GM21717 (cell line): ENCODE measurements at regions not wholly inside any gene's neighbourhood (a gene's known extent, or its start where the extent isn't known, plus 50 kb on each side); places are given as distances from the start of the nearest gene placed in this dataset.

ENCODE experiments used
- ATAC-seq: cut with Tn5 transposase; IDR thresholded peaks from one replicate; pipeline ENCODE4 v1.9.1; 2021; ENCODE audit warnings: mild to moderate bottlenecking, moderate library complexity; ENCODE audit not compliant: unreplicated experiment

DNA sequence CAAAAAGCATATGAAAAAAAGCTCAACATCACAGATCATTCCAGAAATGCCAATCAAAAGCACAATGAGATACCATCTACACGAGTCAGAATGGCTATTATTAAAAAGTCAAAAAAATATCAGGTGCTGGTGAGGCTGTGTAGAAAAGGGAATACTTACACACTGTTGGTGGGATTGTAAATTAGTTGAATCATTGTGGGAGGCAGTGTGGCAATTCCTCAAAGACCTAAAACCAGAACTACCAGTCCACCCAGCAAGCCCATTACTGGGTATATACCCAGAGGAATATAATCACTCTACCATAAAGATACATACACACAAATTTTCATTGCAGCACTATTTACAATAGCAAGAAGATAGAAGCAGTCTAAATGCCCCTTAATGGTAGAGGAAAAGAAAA, 529.9 kb downstream of the SLITRK1 start:
- ATAC-seq, result no peak

DNA sequence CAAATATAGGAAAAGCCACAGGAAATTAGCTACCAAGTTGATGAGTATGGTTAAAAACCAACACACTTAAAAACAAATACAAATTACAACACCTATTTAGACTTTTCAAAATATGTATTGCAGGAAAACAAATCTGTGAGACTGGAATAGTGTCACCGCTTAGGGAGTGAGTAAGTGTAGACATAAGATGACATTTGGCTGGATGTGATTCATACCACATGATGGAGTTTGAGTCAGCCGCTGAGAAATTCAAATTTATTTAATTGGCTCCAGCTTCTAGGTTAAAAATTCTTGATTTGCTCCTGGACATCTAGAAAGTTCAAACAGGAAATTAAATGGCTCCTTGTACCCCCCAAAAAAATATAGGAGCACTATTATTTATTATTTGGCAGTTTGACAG, 531.7 kb downstream of the SLITRK1 start:
- ATAC-seq, result no peak

DNA sequence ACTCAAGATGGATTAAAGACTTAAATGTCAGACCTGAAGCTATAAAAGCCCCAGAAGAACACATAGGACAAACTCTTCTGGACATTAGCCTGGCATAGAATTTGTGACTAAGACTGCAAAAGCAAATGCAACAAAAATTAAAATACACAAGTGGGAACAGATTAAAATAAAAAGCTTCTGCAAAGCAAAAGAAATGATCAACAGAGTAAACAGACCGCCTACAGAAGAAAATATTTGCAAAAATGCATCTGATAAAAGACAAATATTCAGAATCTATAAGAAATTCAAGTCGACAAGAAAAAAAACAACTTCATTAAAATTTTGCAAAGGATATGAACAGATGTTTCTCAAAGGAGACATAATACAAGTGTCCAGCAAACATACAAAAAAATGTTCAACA, 537.8 kb downstream of the SLITRK1 start:
- ATAC-seq, result no peak

DNA sequence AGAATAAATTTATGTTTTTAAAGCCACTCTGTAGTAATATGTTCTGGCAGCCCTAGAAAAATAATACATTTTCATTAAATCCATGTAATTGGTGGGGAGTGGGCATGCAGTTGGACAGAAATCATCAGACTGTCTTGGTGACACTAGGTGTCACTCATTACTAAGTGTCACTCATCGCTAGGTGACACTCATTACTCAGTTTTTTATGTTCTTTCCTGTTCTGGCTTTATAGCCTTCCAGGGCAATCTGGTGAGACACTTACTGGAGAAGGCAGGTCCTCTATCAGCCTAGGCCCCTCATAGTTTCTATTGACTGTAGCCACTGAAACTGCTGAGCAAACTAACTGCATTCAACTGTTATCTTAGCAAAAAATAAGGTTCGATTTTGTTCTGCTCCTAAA, 542.1 kb downstream of the SLITRK1 start:
- ATAC-seq, result no peak

DNA sequence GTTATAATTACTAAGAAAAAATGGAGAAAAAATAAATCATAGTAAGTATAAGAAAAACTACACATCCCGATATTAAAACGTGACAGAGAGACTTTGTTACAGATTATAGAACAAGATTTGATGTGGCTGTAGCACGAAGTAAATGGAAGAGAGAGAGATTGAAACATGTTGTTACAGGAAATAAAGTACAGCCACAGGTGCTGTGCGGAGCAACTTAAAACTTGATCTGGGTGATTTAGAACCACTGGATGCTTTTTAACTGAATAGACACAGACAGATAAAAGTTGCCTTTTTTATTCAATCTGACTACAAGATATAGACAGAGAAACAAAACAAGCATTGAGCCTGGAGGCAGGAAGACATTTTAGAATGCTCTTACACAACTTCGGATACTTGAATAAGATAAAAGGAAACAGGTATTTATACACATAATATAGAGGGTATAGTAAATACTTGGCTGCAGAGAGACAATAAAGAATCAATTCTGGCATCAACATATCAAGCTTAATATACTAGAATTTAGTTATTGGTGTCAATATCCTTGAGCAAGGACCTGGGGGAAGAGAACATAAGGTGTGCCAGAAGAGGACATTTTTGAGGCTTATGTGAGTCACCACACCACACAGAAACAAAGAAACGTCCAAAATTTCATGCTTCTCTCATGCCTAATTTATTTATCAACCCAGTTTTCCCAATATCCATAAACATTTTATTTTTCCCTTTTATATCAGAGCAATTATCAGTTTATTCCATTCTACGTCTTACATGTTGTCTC, 548.5 kb downstream of the SLITRK1 start:
- ATAC-seq, result no peak

DNA sequence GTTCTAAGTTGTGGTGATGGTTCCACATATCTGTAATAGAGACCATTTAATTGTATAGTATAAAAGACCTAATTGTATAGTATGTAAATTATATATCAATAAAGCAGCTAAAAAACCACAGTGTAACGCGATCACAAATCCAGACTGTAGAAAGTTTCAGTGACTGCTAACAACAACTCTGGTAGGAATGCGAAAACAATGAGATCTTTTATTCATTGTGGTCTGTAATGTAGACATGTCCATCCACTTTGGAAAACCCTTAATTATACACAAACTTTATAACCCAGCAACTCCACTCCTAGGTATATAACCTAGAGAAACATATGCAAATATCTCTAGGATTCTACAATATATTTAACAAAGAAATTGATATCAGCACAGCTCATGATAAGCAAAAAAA, 549.5 kb downstream of the SLITRK1 start:
- no peak for ATAC-seq

DNA sequence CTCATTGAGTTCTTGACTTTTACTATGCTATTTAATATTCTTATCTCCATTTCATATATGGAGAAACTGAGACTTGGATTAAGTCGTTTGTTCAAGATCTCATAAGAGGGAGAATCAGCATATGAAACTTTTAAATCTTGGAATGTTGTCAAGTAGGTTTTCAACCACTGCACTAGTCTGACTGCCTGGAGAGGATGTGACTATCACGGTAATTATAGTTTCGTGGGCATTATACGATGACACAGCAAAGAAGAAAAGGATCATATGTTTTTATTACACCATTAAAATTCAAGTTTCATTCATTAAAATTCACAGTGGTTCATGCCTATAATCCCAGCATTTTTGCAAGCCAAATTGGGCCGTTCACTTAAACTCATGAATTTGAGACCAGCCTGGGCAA, 555.2 kb downstream of the SLITRK1 start:
- ATAC-seq, result no peak

DNA sequence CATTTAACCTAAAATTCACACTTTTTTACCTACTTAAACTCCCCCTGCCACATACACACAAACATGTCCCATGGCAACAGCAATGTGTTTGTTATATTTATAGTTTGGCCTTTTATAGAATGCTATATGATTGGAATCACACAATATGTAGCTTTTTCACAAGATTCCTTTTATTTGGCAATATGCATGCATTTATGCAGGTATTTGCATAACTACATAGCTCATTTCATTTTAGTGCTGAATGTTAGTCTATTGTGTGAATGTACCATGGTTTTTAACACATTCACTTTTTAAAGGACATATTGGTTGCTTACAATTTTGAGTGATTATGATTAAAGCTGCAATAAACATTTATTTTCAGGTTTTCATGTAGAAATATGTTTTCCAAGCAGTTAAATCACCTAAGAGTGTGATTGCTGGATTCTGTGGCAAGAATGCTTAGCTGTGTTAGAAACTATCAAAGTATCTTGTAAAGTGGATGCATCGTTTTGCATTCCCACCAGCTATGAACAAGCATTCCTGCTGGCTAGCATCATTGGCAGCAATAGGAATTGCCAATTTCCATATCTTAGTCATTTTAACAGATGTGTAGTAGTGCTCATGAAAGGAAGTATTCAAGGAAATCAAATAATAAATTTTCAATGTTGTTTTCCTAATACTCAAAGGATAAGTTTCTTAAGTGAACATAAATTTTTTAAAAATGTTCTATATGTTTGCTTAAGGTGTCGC, 557.0 kb downstream of the SLITRK1 start:
- ATAC-seq, result no peak

DNA sequence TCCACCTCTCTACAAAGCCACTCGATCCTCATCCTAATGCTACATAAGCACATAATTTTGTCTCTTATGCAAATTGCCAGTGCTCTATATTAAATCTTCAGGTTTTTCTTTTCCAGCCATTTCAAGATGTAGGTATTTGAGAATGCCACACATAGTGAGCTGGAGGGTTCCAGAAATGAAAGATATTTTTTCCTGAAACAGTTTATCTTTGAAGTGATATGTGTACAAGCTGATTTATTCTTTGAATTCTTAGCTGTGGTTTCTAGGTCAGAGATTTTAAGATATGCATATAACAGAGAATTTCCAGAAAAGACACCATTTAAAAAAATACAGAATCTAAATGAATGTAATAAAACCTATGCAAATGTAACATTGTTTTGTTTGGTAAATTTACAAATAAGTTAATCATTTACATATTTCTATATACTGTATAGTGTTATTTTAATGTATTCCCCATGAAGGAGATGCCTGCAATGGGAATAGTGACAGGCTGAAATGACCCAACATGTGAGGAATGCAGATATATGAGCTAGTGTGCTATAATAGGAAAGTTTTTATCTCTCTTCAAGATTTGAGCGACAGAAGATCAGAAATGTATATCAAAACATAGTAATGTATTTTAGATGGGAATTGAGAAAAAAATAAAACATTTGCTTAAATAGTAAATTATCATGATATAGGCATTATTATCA, 570.2 kb downstream of the SLITRK1 start:
- no peak for ATAC-seq

DNA sequence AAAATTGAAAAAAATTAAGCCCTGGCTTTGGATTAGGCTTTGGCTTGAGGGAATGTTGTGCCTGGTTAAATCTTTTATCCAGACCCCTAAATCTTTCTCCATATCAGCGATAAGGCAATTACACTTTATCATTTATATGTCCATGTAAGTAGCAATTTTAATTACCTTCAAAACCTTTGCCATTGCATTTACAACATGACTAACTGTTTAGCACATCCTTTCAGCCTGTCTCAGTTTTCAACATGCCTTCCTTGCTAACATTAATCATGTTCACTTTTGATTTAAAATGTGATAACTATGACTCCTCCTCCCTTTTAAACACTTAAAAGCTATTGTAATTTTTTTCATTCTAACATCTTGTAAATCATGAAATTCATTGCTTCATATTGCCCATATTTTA, 583.7 kb downstream of the SLITRK1 start:
- no peak for ATAC-seq

DNA sequence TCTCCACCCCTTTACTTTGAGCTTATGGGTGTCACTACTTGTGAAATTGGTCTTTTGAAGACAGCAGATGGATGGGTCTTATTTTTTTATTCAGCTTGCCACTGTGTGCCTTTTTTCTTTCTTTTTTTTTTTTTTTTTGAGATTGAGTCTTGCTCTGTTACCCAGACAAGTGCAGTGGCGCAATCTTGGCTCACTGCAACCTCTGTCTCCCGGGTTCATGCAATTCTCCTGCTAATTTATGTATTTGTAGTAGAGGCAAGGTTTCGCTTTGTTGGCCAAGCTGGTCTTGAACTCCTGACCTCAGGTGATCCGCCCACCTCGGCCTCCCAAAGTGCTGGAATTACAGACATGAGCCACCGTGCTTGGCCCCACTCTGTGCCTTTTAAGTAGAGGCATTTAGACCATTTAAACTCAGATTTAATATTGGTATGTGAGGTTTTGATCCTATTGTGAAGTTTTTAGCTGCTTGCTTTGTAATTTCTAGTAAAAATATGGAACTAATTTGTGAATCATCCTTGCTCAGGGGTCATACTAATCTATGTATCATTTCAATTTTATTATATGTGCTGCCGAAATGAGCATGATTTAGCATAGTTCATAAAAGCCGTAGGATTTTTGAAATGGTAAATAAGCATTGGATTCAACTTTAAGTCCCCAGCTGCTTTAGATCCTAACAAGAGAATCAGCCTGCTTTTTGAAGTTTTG, 584.5 kb downstream of the SLITRK1 start:
- ATAC-seq, result no peak

DNA sequence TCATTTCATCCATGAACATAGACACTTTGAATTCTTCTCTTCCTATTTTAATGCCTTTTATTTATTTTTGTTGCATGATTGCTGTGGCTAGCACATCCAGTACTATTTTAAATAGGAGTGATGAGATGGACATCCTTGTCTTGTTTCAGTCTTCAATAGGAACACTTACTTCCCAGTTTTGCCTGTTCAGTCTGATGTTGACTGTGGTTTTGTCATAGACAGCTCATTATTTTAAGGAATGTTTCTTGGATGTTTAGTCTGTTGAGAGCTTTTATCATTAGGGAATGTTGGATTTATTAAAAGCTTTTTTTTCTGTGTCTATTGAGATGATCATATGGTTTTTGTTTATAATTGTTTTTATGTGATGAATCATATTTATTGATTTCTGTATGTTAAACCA, 586.6 kb downstream of the SLITRK1 start:
- ATAC-seq, result no peak

DNA sequence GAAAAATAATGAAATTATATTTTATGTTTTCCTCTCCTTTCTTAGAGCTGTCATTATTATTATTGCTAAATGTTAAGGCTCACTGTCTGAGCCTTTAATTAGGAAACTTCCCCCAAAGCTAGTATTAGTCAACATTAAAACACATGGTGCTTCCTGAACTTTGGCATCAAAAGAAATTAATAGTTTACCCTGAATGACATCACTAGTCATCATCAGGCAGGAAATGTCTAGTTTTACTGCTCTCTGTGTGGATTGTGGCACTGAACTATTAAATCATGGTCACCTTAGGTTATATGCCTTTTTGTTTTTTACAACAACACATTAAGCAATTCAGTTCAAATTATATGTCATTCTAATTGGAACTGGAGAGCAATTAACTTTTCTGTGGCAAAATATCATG, 595.5 kb downstream of the SLITRK1 start:
- ATAC-seq, result no peak

DNA sequence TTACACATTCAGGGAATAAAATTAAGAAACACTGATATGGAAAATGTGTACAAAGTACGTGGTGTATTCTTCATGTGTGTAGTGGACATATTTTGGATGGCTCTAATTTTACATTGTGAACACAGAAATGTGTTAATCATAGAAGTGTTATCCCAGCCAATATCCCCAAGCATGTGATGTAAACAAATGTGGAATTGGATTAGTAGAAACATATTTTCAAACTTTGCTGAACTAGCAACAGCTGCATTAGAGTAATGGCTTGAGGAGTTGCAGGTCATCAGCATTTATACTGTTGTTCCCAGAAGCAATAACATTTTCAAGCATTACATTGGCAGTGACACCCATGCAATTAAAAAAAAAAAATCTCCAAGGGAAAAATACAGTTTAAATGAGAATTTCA, 600.6 kb downstream of the SLITRK1 start:
- no peak for ATAC-seq

DNA sequence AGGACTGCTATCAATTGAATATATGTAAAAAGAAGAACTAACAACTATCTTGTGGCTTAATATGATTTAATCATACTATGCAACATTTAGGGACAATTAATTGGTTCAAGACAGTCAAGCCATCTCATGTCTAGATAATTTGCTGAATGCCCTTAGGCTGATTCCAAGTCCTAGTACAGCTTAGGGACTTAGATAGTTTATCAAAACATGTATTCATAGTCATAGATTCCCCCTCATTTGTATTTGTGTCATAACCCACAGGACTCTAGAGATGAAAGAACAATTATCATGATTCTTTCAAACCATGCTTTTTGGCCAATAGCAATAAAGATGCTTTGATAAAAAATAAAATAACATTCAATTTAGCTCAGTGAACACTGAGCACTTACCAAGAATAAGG, 607.6 kb downstream of the SLITRK1 start:
- ATAC-seq, result no peak

DNA sequence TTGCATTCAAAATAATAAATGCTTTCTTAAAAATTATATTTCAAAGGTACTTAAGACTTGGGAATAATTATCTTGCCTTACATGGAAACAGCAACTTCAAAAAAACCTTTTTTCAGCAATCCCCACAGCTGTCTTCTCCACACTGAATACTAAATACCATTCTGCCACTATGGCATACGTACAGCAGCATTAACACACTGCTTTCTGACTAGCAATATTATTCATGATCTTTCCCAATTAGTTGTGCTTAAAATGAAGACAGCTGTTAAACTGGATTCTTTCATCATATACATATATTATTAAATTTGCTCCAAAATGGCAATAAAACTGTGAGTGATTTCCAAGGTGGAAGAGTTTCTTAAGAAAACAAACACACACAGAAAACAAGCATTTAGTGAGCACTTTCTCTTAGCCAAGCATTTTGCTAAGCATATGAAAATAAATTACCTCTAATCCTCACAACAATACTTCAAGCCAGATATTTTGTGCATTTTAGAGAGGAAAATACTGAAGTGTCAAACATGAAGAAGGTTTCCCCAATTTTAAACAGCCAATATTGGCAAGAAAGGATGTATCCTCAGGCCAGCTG, 609.5 kb downstream of the SLITRK1 start:
- ATAC-seq, result no peak

DNA sequence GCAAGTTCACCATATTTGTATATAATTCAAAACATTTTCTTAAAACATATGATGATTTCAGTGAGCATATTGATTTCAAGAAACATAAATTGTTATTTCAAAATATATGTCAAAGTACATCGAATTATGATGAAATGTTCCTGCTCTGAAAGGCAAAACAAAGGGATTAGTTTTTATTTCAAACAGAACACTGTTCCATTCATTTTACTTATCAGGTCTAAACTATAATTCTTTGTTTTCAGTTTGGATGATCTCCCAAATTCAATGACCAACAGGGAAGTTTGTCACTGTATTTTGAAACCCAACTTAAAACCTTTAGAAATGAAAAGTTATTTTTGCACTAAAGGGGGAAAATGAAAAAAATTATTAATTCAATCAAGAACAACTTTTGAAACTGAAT, 610.2 kb downstream of the SLITRK1 start:
- no peak for ATAC-seq

DNA sequence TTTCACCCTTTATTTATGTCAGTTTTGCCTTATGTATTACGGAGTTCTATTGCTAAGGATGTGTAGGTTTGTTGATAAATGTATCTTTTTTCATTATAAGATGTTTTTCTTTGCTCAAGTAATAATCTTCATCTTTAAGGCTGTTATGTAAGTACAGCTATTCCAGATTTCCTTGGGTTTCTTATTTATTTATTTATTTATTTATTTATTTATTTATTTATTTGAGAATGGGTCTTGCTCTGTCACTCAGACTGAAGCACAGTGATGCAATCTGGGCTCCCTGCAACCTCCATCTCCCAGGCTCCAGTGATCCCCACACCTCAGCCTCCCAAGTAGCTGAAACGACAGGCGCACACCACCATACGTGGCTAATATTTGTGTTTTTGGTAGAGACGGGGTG, 617.0 kb downstream of the SLITRK1 start:
- no peak for ATAC-seq

DNA sequence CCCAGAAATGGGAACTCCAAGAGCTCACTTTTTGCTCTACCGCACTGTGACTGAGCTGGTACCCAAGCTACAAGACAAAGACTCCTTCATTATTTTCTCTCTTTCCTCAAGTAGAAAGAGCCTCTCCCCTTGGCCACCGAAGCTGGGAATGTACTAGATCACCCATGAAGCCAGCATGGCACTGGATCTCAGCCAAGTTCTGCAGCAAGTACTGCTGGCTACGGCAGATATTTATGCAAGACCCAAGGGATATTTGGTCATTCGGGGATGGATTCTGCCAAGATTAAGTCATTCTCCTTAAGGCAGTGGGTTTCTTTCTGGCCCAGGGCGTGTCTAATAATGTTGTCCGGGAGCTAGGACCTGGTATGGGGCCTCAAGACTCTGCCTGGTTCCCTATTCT, 633.5 kb downstream of the SLITRK1 start:
- no peak for ATAC-seq

DNA sequence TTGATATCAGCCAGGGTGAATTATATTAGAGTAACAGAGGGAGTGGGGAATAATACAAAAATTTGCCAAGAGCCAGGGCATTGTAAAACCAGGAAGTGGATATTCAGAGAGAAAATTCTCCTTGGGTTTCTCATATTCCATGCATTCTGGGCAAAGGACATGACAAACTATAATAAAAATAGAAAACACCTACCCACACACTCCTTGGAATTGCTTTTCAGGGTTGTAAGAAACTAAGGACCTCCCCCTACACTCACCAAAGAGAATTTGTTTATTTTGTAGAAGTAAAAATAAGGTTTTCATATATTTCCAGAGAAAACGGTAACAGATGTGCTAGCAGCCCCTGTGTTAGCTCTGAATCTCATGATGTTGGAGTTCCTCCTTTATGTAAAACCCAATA, 649.6 kb downstream of the SLITRK1 start:
- no peak for ATAC-seq
